MCF 10A (cell line): ENCODE measurements at regions not wholly inside any gene's neighbourhood (a gene's known extent, or its start where the extent isn't known, plus 50 kb on each side); places are given as distances from the start of the nearest gene placed in this dataset.

Experiments used
- BruUV-seq: library from RNA; stranded (reverse); fragments of 400-500 nt; replicated peaks from 2 replicates; lab custom pipeline; 2021; lab: Mats Ljungman, UMichigan
- CTCF ChIA-PET: fragments of 300-600 bp; sonication (Branson Sonifier 250); formaldehyde crosslinking; extraction: SDS; loops from one replicate; lab custom pipeline; 2021; ENCODE audit warnings: antibody characterized with exemption, inconsistent platforms; lab: Yijun Ruan, JAX
- POLR2A ChIA-PET: fragments of 300-600, 350-650 bp; sonication (Branson Sonifier 250); formaldehyde crosslinking; extraction: SDS; loops from one replicate; lab custom pipeline; 2020; ENCODE audit warnings: antibody characterized with exemption, inconsistent platforms; lab: Yijun Ruan, JAX
- DNase-seq: peaks from one replicate; pipeline ENCODE4 v3.0.0-alpha.2; 2018; ENCODE audit not compliant: unreplicated experiment
- H3K27ac Mint-ChIP-seq: one replicate; pipeline ENCODE4 v1.8.0; 2022; ENCODE audit warnings: mild to moderate bottlenecking, low read depth, mixed read lengths; ENCODE audit not compliant: unreplicated experiment
- H3K27me3 Mint-ChIP-seq: one replicate; pipeline ENCODE4 v1.8.0; 2022; ENCODE audit warnings: mixed read lengths; ENCODE audit not compliant: insufficient read depth, unreplicated experiment
- H3K36me3 Mint-ChIP-seq: one replicate; pipeline ENCODE4 v1.8.0; 2022; ENCODE audit warnings: mild to moderate bottlenecking, moderate library complexity, mixed read lengths; ENCODE audit not compliant: insufficient read depth, unreplicated experiment
- H3K4me1 Mint-ChIP-seq: one replicate; pipeline ENCODE4 v1.8.0; 2022; ENCODE audit warnings: mixed read lengths; ENCODE audit not compliant: insufficient read depth, unreplicated experiment
- H3K4me3 Mint-ChIP-seq: one replicate; pipeline ENCODE4 v1.8.0; 2022; ENCODE audit warnings: mild to moderate bottlenecking, moderate library complexity, mixed read lengths; ENCODE audit not compliant: unreplicated experiment
- H3K9me3 Mint-ChIP-seq: one replicate; pipeline ENCODE4 v1.8.0; 2022; ENCODE audit warnings: mixed read lengths; ENCODE audit not compliant: unreplicated experiment
- intact Hi-C: fragments of 100-400 bp; cut with micrococcal nuclease; formaldehyde crosslinking; loops from 2 replicates; pipeline ENCODE4 v1.14.1; 2022
- TF ChIP-seq, protein P1 (sequence below): fragments of 200-600 bp; IDR thresholded peaks from one replicate; pipeline ENCODE4 v1.8.0; 2022; ENCODE audit warnings: antibody characterized with exemption, mild to moderate bottlenecking; ENCODE audit not compliant: unreplicated experiment

DNA sequence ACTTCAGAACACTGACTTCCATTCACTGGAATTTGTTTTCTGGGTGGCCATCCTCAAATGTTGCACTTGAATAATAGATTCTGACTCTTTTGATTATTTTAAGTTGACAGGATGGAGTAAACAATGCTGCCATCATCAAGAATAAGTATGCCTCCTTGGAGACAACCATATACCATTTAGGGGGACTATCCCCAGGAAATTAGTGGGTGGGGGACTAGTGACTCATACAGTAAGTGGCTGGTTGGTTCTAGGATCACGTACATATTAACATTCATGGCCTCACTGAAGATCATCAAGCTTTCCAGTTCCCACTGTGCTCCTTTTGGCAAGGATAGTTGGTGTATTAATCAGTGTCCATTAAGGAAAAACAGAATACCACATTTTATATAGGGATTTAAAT, 615.2 kb downstream of the CCSER2 start:
- CTCF ChIA-PET: interaction anchor here (0.7 to 0.9 kb wide), 2 partner anchors 8 to 168 kb away, joined by 3 read pairs; no protein-coding TSS in a partner anchor
- Mint-ChIP-seq H3K27me3 (no peaks in the 10 kb centered on the region), H3K27ac (no peak overlapping the region), H3K4me1 (no peaks in the 10 kb centered on the region), H3K9me3 (peaks cover 34% of the 10 kb centered on the region), H3K4me3 (no peak overlapping the region), H3K36me3 (no peaks in the 10 kb centered on the region)
- intact Hi-C loops: no loop called here
- POLR2A ChIA-PET: no interaction called here
- no peak for DNase-seq
- TF ChIP-seq, protein P1, sequence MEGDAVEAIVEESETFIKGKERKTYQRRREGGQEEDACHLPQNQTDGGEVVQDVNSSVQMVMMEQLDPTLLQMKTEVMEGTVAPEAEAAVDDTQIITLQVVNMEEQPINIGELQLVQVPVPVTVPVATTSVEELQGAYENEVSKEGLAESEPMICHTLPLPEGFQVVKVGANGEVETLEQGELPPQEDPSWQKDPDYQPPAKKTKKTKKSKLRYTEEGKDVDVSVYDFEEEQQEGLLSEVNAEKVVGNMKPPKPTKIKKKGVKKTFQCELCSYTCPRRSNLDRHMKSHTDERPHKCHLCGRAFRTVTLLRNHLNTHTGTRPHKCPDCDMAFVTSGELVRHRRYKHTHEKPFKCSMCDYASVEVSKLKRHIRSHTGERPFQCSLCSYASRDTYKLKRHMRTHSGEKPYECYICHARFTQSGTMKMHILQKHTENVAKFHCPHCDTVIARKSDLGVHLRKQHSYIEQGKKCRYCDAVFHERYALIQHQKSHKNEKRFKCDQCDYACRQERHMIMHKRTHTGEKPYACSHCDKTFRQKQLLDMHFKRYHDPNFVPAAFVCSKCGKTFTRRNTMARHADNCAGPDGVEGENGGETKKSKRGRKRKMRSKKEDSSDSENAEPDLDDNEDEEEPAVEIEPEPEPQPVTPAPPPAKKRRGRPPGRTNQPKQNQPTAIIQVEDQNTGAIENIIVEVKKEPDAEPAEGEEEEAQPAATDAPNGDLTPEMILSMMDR: no peak
- BruUV-seq: no TSS peak

DNA sequence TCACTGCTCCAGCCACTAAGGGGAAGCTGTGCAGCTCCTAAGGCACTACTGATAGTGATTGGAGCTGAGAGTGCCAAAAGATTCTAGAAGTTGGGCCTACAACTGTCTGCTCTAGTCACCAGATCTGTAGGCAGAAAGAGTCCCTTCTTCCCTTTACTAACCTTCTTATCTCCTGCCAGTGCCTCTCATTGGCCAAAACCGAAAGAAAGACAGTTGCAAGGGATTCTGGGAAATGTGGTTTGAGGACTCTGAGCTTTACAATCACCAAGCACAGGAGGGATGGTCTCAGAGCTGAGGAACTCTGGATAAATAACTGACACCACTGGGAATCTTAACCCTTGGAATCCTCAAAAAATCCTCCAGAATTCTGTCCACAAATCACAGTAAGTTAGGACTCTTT, 615.8 kb downstream of the CCSER2 start:
- peaks cover 41% of the 10 kb centered on the region for H3K9me3 Mint-ChIP-seq
- DNase-seq: no peak
- no peak overlapping the region for H3K4me3 Mint-ChIP-seq
- CTCF ChIA-PET: interaction anchor here (0.7 to 0.9 kb wide), 2 partner anchors 9 to 590 kb away, joined by 3 read pairs; no protein-coding TSS in a partner anchor
- BruUV-seq: no TSS peak
- intact Hi-C loops: no loop called here
- H3K27me3 Mint-ChIP-seq: no peaks in the 10 kb centered on the region
- no peak overlapping the region for H3K27ac Mint-ChIP-seq
- H3K4me1 Mint-ChIP-seq: no peaks in the 10 kb centered on the region
- H3K36me3 Mint-ChIP-seq: no peaks in the 10 kb centered on the region
- TF ChIP-seq, protein P1: no peak
- POLR2A ChIA-PET: no interaction called here

DNA sequence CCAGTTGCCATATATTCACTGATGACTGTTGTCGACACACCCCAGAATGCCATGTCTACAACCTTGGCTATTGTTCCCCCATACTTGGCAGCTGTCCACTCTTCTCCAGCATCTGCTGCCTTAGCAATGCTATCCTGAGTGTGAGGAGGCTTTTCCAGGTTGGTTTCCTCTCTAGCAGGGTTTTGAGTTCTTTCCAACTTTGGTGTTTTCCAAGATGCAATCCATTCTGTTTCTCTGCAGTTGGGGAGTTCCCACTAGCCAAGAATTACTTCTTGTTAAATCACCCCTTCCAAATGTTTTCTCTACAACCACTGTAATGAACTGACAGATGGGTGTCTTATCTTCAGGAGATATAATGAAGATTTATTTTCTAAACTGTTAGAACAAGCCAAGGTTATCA, 617.4 kb downstream of the CCSER2 start:
- intact Hi-C loops: no loop called here
- H3K4me1 Mint-ChIP-seq: no peaks in the 10 kb centered on the region
- no TSS peak for BruUV-seq

DNA sequence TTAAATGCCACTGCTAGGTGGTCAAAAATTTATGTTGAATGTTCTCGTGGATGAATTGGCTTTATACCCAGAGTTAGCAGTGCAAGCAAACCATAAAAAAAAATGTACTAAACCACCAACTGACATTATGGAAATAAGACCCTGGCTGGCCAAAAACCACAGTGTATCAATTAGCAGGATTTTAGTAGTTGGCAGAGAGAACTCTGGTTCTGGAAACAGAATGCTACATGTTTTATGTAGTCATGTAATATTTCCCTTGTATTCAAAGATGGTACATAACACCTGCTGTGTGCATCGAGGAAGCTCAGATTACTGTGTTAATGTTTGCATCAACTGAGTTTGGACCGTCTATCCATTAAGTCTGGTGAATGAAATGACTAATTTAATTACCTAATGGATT, 618.5 kb downstream of the CCSER2 start:
- intact Hi-C loops: no loop called here
- no TSS peak for BruUV-seq

More for the DNA sequence above, 617.4 kb downstream of the CCSER2 start:
- Mint-ChIP-seq H3K4me3 (no peak overlapping the region), H3K27ac (no peak overlapping the region), H3K9me3 (peaks cover 31% of the 10 kb centered on the region), H3K36me3 (no peaks in the 10 kb centered on the region), H3K27me3 (no peaks in the 10 kb centered on the region)
- DNase-seq: peak; percentile 51
- ChIA-PET CTCF (no interaction called here), POLR2A (no interaction called here)
- TF ChIP-seq, protein P1: no peak

More for the DNA sequence above, 618.5 kb downstream of the CCSER2 start:
- CTCF ChIA-PET: no interaction called here
- no peak overlapping the region for H3K27ac Mint-ChIP-seq
- H3K36me3 Mint-ChIP-seq: no peaks in the 10 kb centered on the region
- no peaks in the 10 kb centered on the region for H3K27me3 Mint-ChIP-seq
- POLR2A ChIA-PET: no interaction called here
- no peaks in the 10 kb centered on the region for H3K4me1 Mint-ChIP-seq
- H3K4me3 Mint-ChIP-seq: no peak overlapping the region
- H3K9me3 Mint-ChIP-seq: peaks cover 20% of the 10 kb centered on the region
- no peak for DNase-seq
- TF ChIP-seq, protein P1: no peak
